WTC11 (cell line): ENCODE measurements at regions not wholly inside any gene's neighbourhood (a gene's known extent, or its start where the extent isn't known, plus 50 kb on each side); places are given as distances from the start of the nearest gene placed in this dataset.

Source experiments
- CTCF ChIP-seq: fragments of 200-600 bp; IDR thresholded peaks from 2 replicates; pipeline ENCODE4 v1.8.0; 2022; ENCODE audit warnings: antibody characterized with exemption
- IRF2 ChIP-seq: sonication (generic); formaldehyde crosslinking; IDR thresholded peaks from 2 replicates; pipeline ENCODE4 v1.8.0; 2022; ENCODE audit warnings: low read depth, missing genetic modification reagents, borderline replicate concordance
- KAT7 ChIP-seq: sonication (generic); formaldehyde crosslinking; IDR thresholded peaks from 2 replicates; pipeline ENCODE4 v1.8.1; 2023; ENCODE audit warnings: missing genetic modification reagents, mild to moderate bottlenecking, borderline replicate concordance

- TF ChIP-seq CTCF (no peak), IRF2 (no peak), KAT7 (CRISPR knock-in tag) (no peak)
Observed at GRCh38 chr3:132145833-132146232, 111.0 kb upstream of the CPNE4 start.
